Naive thymus-derived CD4-positive, alpha-beta T cell (primary cell): ENCODE measurements at regions not wholly inside any gene's neighbourhood (a gene's known extent, or its start where the extent isn't known, plus 50 kb on each side); places are given as distances from the start of the nearest gene placed in this dataset.

ENCODE experiments used
- ATAC-seq: fragments of 150-1000 bp; cut with Tn5 transposase; 2 replicates; pipeline ENCODE4 v1.10.0; 2021; ENCODE audit warnings: mild to moderate bottlenecking, moderate library complexity
- CTCF ChIA-PET: fragments of 350-600 bp; sonication (Branson Sonifier 250); formaldehyde crosslinking; loops from one replicate; lab custom pipeline; 2021; ENCODE audit warnings: antibody characterized with exemption; lab: Charles Lee
- POLR2A ChIA-PET: fragments of 350-600 bp; sonication (Branson Sonifier 250); formaldehyde crosslinking; loops from one replicate; lab custom pipeline; 2021; ENCODE audit warnings: antibody characterized with exemption, inconsistent platforms; lab: Charles Lee
- DNase-seq, 9 donors: peaks; one replicate each; pipeline versions ENCODE4 v3.0.0 to v3.0.0-alpha.2; 2020 to 2022; ENCODE audit warnings: mixed read lengths in 1 of 9
- H3K27ac ChIP-seq: one replicate; pipeline ENCODE4 v1.7.0; 2013; ENCODE audit warnings: mild to moderate bottlenecking, low read depth, low read length, moderate library complexity
- H3K27me3 ChIP-seq, 2 donors: one replicate each; pipeline ENCODE4 v1.7.0; 2013; ENCODE audit warnings: low read length in 2 of 2, mild to moderate bottlenecking in 2 of 2, moderate library complexity in 2 of 2; ENCODE audit not compliant: control insufficient read depth in 2 of 2, insufficient read depth in 2 of 2
- H3K36me3 ChIP-seq, 3 experiments: 1 replicate in 2 of 3; 2 replicates in 1 of 3; pipeline ENCODE4 v1.7.0; 2013; ENCODE audit warnings: low read length in 3 of 3, mild to moderate bottlenecking in 3 of 3, moderate library complexity in 1 of 3; ENCODE audit not compliant: insufficient read depth in 3 of 3, control insufficient read depth in 2 of 3
- H3K4me1 ChIP-seq, 2 donors: one replicate each; pipeline ENCODE4 v1.7.0; 2013; ENCODE audit warnings: low read length in 2 of 2, mild to moderate bottlenecking in 2 of 2, moderate library complexity in 1 of 2; ENCODE audit not compliant: control insufficient read depth in 2 of 2, insufficient read depth in 2 of 2
- H3K4me3 ChIP-seq: 2 replicates; pipeline ENCODE4 v1.7.0; 2013; ENCODE audit warnings: mild to moderate bottlenecking, low read length
- H3K9me3 ChIP-seq, 3 experiments: 1 replicate in 2 of 3; 2 replicates in 1 of 3; pipeline ENCODE4 v1.7.0; 2013; ENCODE audit warnings: low read length in 3 of 3; ENCODE audit not compliant: control insufficient read depth in 2 of 3
- H3K27ac Mint-ChIP-seq, 9 donors: one replicate each; pipeline ENCODE4 v1.8.0; 2020 to 2022; ENCODE audit warnings: mixed read lengths in 9 of 9, mild to moderate bottlenecking in 8 of 9, moderate library complexity in 5 of 9, inconsistent platforms in 2 of 9
- H3K27me3 Mint-ChIP-seq, 5 donors: one replicate each; pipeline ENCODE4 v1.8.0; 2021 to 2022; ENCODE audit warnings: mixed read lengths in 5 of 5, mild to moderate bottlenecking in 1 of 5
- H3K36me3 Mint-ChIP-seq, 5 donors: one replicate each; pipeline ENCODE4 v1.8.0; 2020 to 2022; ENCODE audit warnings: mixed read lengths in 5 of 5, mild to moderate bottlenecking in 3 of 5, inconsistent platforms in 1 of 5
- H3K4me1 Mint-ChIP-seq, 7 donors: one replicate each; pipeline ENCODE4 v1.8.0; 2020 to 2022; ENCODE audit warnings: mixed read lengths in 7 of 7, mild to moderate bottlenecking in 3 of 7, inconsistent platforms in 1 of 7
- H3K4me3 Mint-ChIP-seq, 10 donors: one replicate each; pipeline ENCODE4 v1.8.0; 2020 to 2022; ENCODE audit warnings: mild to moderate bottlenecking in 10 of 10, mixed read lengths in 10 of 10, moderate library complexity in 6 of 10, inconsistent platforms in 2 of 10
- H3K9me3 Mint-ChIP-seq, 11 donors: one replicate each; pipeline ENCODE4 v1.8.0; 2020 to 2022; ENCODE audit warnings: mixed read lengths in 11 of 11, mild to moderate bottlenecking in 4 of 11, inconsistent platforms in 1 of 11, moderate library complexity in 1 of 11
- intact Hi-C, 2 donors: fragments of 100-400 bp; cut with micrococcal nuclease; formaldehyde crosslinking; loops; one replicate each; pipeline ENCODE4 v1.15.1; 2023

GRCh38 chr4:60215906-60216305 is 984.2 kb upstream of the ADGRL3 start:
- H3K27ac Mint-ChIP-seq: no peak overlapping the region
- intact Hi-C loops: no loop called here
- ChIA-PET POLR2A (no interaction called here), CTCF (no interaction called here)
- H3K4me1 Mint-ChIP-seq: no peaks in the 10 kb centered on the region
- DNase-seq (no peak), ATAC-seq (no peak)
- no peak overlapping the region for H3K4me3 Mint-ChIP-seq
- no peaks in the 10 kb centered on the region for H3K27me3 Mint-ChIP-seq
- H3K27ac ChIP-seq: no peak overlapping the region
- no peaks in the 10 kb centered on the region for H3K36me3 ChIP-seq
- no peak overlapping the region for H3K4me3 ChIP-seq
- no peaks in the 10 kb centered on the region for H3K4me1 ChIP-seq
- peaks cover 0 to 4% (median under 1%) of the 10 kb centered on the region in 11 donors for H3K9me3 Mint-ChIP-seq
- H3K36me3 Mint-ChIP-seq: no peaks in the 10 kb centered on the region
- no peaks in the 10 kb centered on the region for H3K9me3 ChIP-seq
- H3K27me3 ChIP-seq: no peaks in the 10 kb centered on the region

GRCh38 chr4:60216752-60217151 is 983.4 kb upstream of the ADGRL3 start:
- CTCF ChIA-PET: no interaction called here
- no peak overlapping the region for H3K4me3 Mint-ChIP-seq
- H3K27ac ChIP-seq: no peak overlapping the region
- no peaks in the 10 kb centered on the region for H3K27me3 ChIP-seq
- H3K4me3 ChIP-seq: no peak overlapping the region
- H3K9me3 Mint-ChIP-seq: peaks cover 0 to 4% (median 0%) of the 10 kb centered on the region in 11 donors
- no peaks in the 10 kb centered on the region for H3K27me3 Mint-ChIP-seq
- no peak overlapping the region for H3K27ac Mint-ChIP-seq
- no peaks in the 10 kb centered on the region for H3K4me1 ChIP-seq
- H3K9me3 ChIP-seq: no peaks in the 10 kb centered on the region
- no peaks in the 10 kb centered on the region for H3K36me3 Mint-ChIP-seq
- no peaks in the 10 kb centered on the region for H3K36me3 ChIP-seq
- POLR2A ChIA-PET: no interaction called here
- intact Hi-C loops: no loop called here
- DNase-seq (no peak), ATAC-seq (no peak)
- no peaks in the 10 kb centered on the region for H3K4me1 Mint-ChIP-seq

- Histone ChIP-seq H3K27ac (no peak overlapping the region), H3K4me3 (no peak overlapping the region), H3K36me3 (no peaks in the 10 kb centered on the region), H3K9me3 (no peaks in the 10 kb centered on the region), H3K27me3 (no peaks in the 10 kb centered on the region), H3K4me1 (no peaks in the 10 kb centered on the region)
- no peak for ATAC-seq
- ChIA-PET POLR2A (no interaction called here), CTCF (no interaction called here)
- H3K4me3 Mint-ChIP-seq: no peak overlapping the region
- H3K27me3 Mint-ChIP-seq: no peaks in the 10 kb centered on the region
- H3K36me3 Mint-ChIP-seq: no peaks in the 10 kb centered on the region
- H3K27ac Mint-ChIP-seq: no peak overlapping the region
- H3K4me1 Mint-ChIP-seq: no peaks in the 10 kb centered on the region
- intact Hi-C loops: no loop called here
- DNase-seq: no peak
- H3K9me3 Mint-ChIP-seq: peaks cover 0 to 6% (median 3%) of the 10 kb centered on the region in 11 donors
Observed at GRCh38 chr4:60221866-60222265, 978.3 kb upstream of the ADGRL3 start.

GRCh38 chr4:60223208-60223923 is 976.8 kb upstream of the ADGRL3 start:
- H3K27me3 Mint-ChIP-seq: no peaks in the 10 kb centered on the region
- intact Hi-C loops: no loop called here
- H3K9me3 Mint-ChIP-seq: peaks cover 0 to 9% (median 4%) of the 10 kb centered on the region in 11 donors
- Histone ChIP-seq H3K27ac (no peak overlapping the region), H3K4me3 (no peak overlapping the region), H3K36me3 (no peaks in the 10 kb centered on the region), H3K4me1 (no peaks in the 10 kb centered on the region), H3K27me3 (no peaks in the 10 kb centered on the region), H3K9me3 (no peaks in the 10 kb centered on the region)
- H3K36me3 Mint-ChIP-seq: no peaks in the 10 kb centered on the region
- CTCF ChIA-PET: no interaction called here
- H3K27ac Mint-ChIP-seq: no peak overlapping the region
- ATAC-seq (no peak), DNase-seq (no peak)
- no peak overlapping the region for H3K4me3 Mint-ChIP-seq
- POLR2A ChIA-PET: no interaction called here
- no peaks in the 10 kb centered on the region for H3K4me1 Mint-ChIP-seq

- ChIA-PET CTCF (no interaction called here), POLR2A (no interaction called here)
- no peaks in the 10 kb centered on the region for H3K4me1 Mint-ChIP-seq
- H3K4me1 ChIP-seq: no peaks in the 10 kb centered on the region
- H3K9me3 ChIP-seq: no peaks in the 10 kb centered on the region
- no peak for ATAC-seq
- no peak for DNase-seq
- no peak overlapping the region for H3K4me3 ChIP-seq
- H3K27ac Mint-ChIP-seq: no peak overlapping the region
- intact Hi-C loops: no loop called here
- H3K27me3 Mint-ChIP-seq: no peaks in the 10 kb centered on the region
- no peaks in the 10 kb centered on the region for H3K36me3 Mint-ChIP-seq
- no peak overlapping the region for H3K4me3 Mint-ChIP-seq
- H3K27ac ChIP-seq: no peak overlapping the region
- peaks cover 0 to 20% (median 2%) of the 10 kb centered on the region in 11 donors for H3K9me3 Mint-ChIP-seq
- no peaks in the 10 kb centered on the region for H3K27me3 ChIP-seq
- H3K36me3 ChIP-seq: no peaks in the 10 kb centered on the region
Observed at GRCh38 chr4:60241866-60242265, 958.3 kb upstream of the ADGRL3 start.

- ChIA-PET CTCF (no interaction called here), POLR2A (no interaction called here)
- Mint-ChIP-seq H3K27ac (no peak overlapping the region), H3K27me3 (no peaks in the 10 kb centered on the region), H3K36me3 (no peaks in the 10 kb centered on the region), H3K9me3 (peaks cover 0 to 12% (median 3%) of the 10 kb centered on the region in 11 donors), H3K4me1 (no peaks in the 10 kb centered on the region), H3K4me3 (no peak overlapping the region)
- no peaks in the 10 kb centered on the region for H3K27me3 ChIP-seq
- H3K27ac ChIP-seq: no peak overlapping the region
- no peaks in the 10 kb centered on the region for H3K9me3 ChIP-seq
- no peak for ATAC-seq
- no peak overlapping the region for H3K4me3 ChIP-seq
- no peaks in the 10 kb centered on the region for H3K36me3 ChIP-seq
- H3K4me1 ChIP-seq: no peaks in the 10 kb centered on the region
- intact Hi-C loops: no loop called here
- no peak for DNase-seq
Observed at GRCh38 chr4:60249784-60250183, 950.3 kb upstream of the ADGRL3 start.

GRCh38 chr4:60250657-60251056 is 949.5 kb upstream of the ADGRL3 start:
- intact Hi-C loops: no loop called here
- no peak overlapping the region for H3K4me3 Mint-ChIP-seq
- no peaks in the 10 kb centered on the region for H3K4me1 Mint-ChIP-seq
- Histone ChIP-seq H3K36me3 (no peaks in the 10 kb centered on the region), H3K4me3 (no peak overlapping the region), H3K27ac (no peak overlapping the region), H3K27me3 (no peaks in the 10 kb centered on the region), H3K9me3 (no peaks in the 10 kb centered on the region), H3K4me1 (no peaks in the 10 kb centered on the region)
- H3K36me3 Mint-ChIP-seq: no peaks in the 10 kb centered on the region
- peaks cover 0 to 14% (median 2%) of the 10 kb centered on the region in 11 donors for H3K9me3 Mint-ChIP-seq
- CTCF ChIA-PET: no interaction called here
- H3K27me3 Mint-ChIP-seq: no peaks in the 10 kb centered on the region
- no peak overlapping the region for H3K27ac Mint-ChIP-seq
- DNase-seq (no peak), ATAC-seq (no peak)
- POLR2A ChIA-PET: no interaction called here
